Trophoblast cell (in vitro differentiated cells and primary cell): ENCODE measurements at regions not wholly inside any gene's neighbourhood (a gene's known extent, or its start where the extent isn't known, plus 50 kb on each side); places are given as distances from the start of the nearest gene placed in this dataset.

Source experiments
- DNase-seq, 2 donors: peaks; one replicate each; pipeline ENCODE4 v3.0.0-alpha.2; 2016
- H2AFZ ChIP-seq: 2 replicates; pipeline ENCODE4 v1.6.1; 2013; ENCODE audit warnings: low read length, moderate library complexity, mild to moderate bottlenecking; ENCODE audit not compliant: insufficient read depth, poor library complexity
- H2AK5ac ChIP-seq: 2 replicates; pipeline ENCODE4 v1.6.1; 2013; ENCODE audit warnings: mild to moderate bottlenecking, low read length
- H2BK120ac ChIP-seq: 2 replicates; pipeline ENCODE4 v1.6.1; 2013; ENCODE audit warnings: low read length, mild to moderate bottlenecking, moderate library complexity; ENCODE audit not compliant: insufficient read depth, poor library complexity
- H2BK12ac ChIP-seq: 2 replicates; pipeline ENCODE4 v1.6.1; 2013; ENCODE audit warnings: mild to moderate bottlenecking, low read length, moderate library complexity
- H2BK5ac ChIP-seq: 2 replicates; pipeline ENCODE4 v1.6.1; 2013; ENCODE audit warnings: low read length, low read depth, moderate library complexity, mild to moderate bottlenecking; ENCODE audit not compliant: poor library complexity
- H3K14ac ChIP-seq: 2 replicates; pipeline ENCODE4 v1.6.1; 2013; ENCODE audit warnings: mild to moderate bottlenecking, low read length
- H3K18ac ChIP-seq: 2 replicates; pipeline ENCODE4 v1.6.1; 2013; ENCODE audit warnings: mild to moderate bottlenecking, low read length
- H3K23ac ChIP-seq: 2 replicates; pipeline ENCODE4 v1.6.1; 2013; ENCODE audit warnings: low read length
- H3K27ac ChIP-seq: 2 replicates; pipeline ENCODE4 v1.5.1; 2013; ENCODE audit warnings: low read depth, mild to moderate bottlenecking, inconsistent platforms, low read length, moderate library complexity
- H3K27me3 ChIP-seq: 2 replicates; pipeline ENCODE4 v1.6.1; 2013; ENCODE audit warnings: inconsistent platforms, mild to moderate bottlenecking, low read length, moderate library complexity; ENCODE audit not compliant: insufficient read depth
- H3K36me3 ChIP-seq, 2 experiments: 1 replicate in 1 of 2; 2 replicates in 1 of 2; pipeline ENCODE4 v1.6.1; 2013; ENCODE audit warnings: low read length in 2 of 2, mild to moderate bottlenecking in 2 of 2, moderate library complexity in 1 of 2; ENCODE audit not compliant: insufficient read depth in 2 of 2, control insufficient read depth in 1 of 2
- H3K4ac ChIP-seq: 2 replicates; pipeline ENCODE4 v1.6.1; 2013; ENCODE audit warnings: low read depth, mild to moderate bottlenecking, low read length, moderate library complexity
- H3K4me1 ChIP-seq, 2 experiments: 1 replicate in 1 of 2; 2 replicates in 1 of 2; pipeline ENCODE4 v1.6.1; 2013; ENCODE audit warnings: low read length in 2 of 2, mild to moderate bottlenecking in 2 of 2, moderate library complexity in 1 of 2; ENCODE audit not compliant: insufficient read depth in 2 of 2, control insufficient read depth in 1 of 2
- H3K4me2 ChIP-seq: 2 replicates; pipeline ENCODE4 v1.6.1; 2013; ENCODE audit warnings: inconsistent platforms, mild to moderate bottlenecking, low read length, moderate library complexity
- H3K4me3 ChIP-seq: 2 replicates; pipeline ENCODE4 v1.5.1; 2013; ENCODE audit warnings: mild to moderate bottlenecking, low read depth, low read length, inconsistent platforms
- H3K79me1 ChIP-seq: one replicate; pipeline ENCODE4 v1.6.1; 2013; ENCODE audit warnings: low read length
- H3K79me2 ChIP-seq: 2 replicates; pipeline ENCODE4 v1.6.1; 2013; ENCODE audit warnings: low read length, mild to moderate bottlenecking; ENCODE audit not compliant: control insufficient read depth, insufficient read depth, poor library complexity
- H3K9ac ChIP-seq: 2 replicates; pipeline ENCODE4 v1.6.1; 2013; ENCODE audit warnings: mild to moderate bottlenecking, low read length
- H3K9me3 ChIP-seq: 2 replicates; pipeline ENCODE4 v1.6.1; 2013; ENCODE audit warnings: low read depth, mild to moderate bottlenecking, control low read depth, inconsistent platforms, low read length; ENCODE audit not compliant: insufficient read depth
- H4K12ac ChIP-seq: 2 replicates; pipeline ENCODE4 v1.6.1; 2013; ENCODE audit warnings: low read depth, mild to moderate bottlenecking, low read length, moderate library complexity
- H4K8ac ChIP-seq: 2 replicates; pipeline ENCODE4 v1.6.1; 2013; ENCODE audit warnings: low read depth, mild to moderate bottlenecking, low read length, moderate library complexity
- H4K91ac ChIP-seq: one replicate; pipeline ENCODE4 v1.6.1; 2013; ENCODE audit warnings: low read depth, mild to moderate bottlenecking, low read length, moderate library complexity
- WGBS: extraction: QIAGEN DNeasy Blood & Tissue Kit; methylation state at CpG from one replicate; pipeline ENCODE4 v1.1.7; 2013; ENCODE audit warnings: missing lambda C conversion rate; ENCODE audit not compliant: insufficient read length, insufficient coverage; ENCODE audit errors: extremely low coverage; 5-methylcytosine and 5-hydroxymethylcytosine counted together

- H4K12ac ChIP-seq: no peak overlapping the region
- no peak overlapping the region for H4K91ac ChIP-seq
- no peaks in the 10 kb centered on the region for H3K36me3 ChIP-seq
- H2BK12ac ChIP-seq: no peak overlapping the region
- no CpG with 5 or more reads among the region's 4 CpGs for WGBS
- H3K4me3 ChIP-seq: no peak overlapping the region
- H3K79me1 ChIP-seq: peaks cover 2% of the 10 kb centered on the region
- no peak overlapping the region for H2AFZ ChIP-seq
- H3K27me3 ChIP-seq: no peaks in the 10 kb centered on the region
- no peak overlapping the region for H3K27ac ChIP-seq
- H4K8ac ChIP-seq: no peak overlapping the region
- H3K4ac ChIP-seq: no peak overlapping the region
- no peak overlapping the region for H3K23ac ChIP-seq
- H3K79me2 ChIP-seq: no peaks in the 10 kb centered on the region
- no peak overlapping the region for H3K14ac ChIP-seq
- H3K4me1 ChIP-seq: no peaks in the 10 kb centered on the region
- no peak for DNase-seq
- no peak overlapping the region for H2BK120ac ChIP-seq
- H3K9ac ChIP-seq: no peak overlapping the region
- no peak overlapping the region for H3K4me2 ChIP-seq
- no peaks in the 10 kb centered on the region for H3K9me3 ChIP-seq
- no peak overlapping the region for H2BK5ac ChIP-seq
- H2AK5ac ChIP-seq: no peak overlapping the region
- no peak overlapping the region for H3K18ac ChIP-seq
These were observed 444.9 kb downstream of the PCDH20 start for GRCh38 chr13:60970736-60971135.

- Histone ChIP-seq H3K36me3 (no peaks in the 10 kb centered on the region), H3K4ac (no peak overlapping the region), H3K18ac (no peak overlapping the region), H3K79me1 (peaks cover 2% of the 10 kb centered on the region), H2AFZ (no peak overlapping the region), H2BK12ac (no peak overlapping the region), H3K14ac (no peak overlapping the region), H2BK120ac (no peak overlapping the region), H4K12ac (no peak overlapping the region), H2BK5ac (no peak overlapping the region), H4K8ac (no peak overlapping the region), H3K27ac (no peak overlapping the region), H3K4me3 (no peak overlapping the region), H3K27me3 (no peaks in the 10 kb centered on the region), H3K79me2 (no peaks in the 10 kb centered on the region), H3K9me3 (no peaks in the 10 kb centered on the region), H2AK5ac (no peak overlapping the region), H4K91ac (no peak overlapping the region), H3K9ac (no peak overlapping the region), H3K4me1 (no peaks in the 10 kb centered on the region), H3K23ac (no peak overlapping the region), H3K4me2 (no peak overlapping the region)
- WGBS: no CpG with 5 or more reads among the region's 2 CpGs
- DNase-seq: no peak
These were observed 446.0 kb downstream of the PCDH20 start for GRCh38 chr13:60969656-60970055.

- H4K91ac ChIP-seq: no peak overlapping the region
- H3K9ac ChIP-seq: no peak overlapping the region
- no peak overlapping the region for H4K8ac ChIP-seq
- no peak overlapping the region for H2BK120ac ChIP-seq
- H2BK5ac ChIP-seq: no peak overlapping the region
- H3K4ac ChIP-seq: no peak overlapping the region
- no peaks in the 10 kb centered on the region for H3K36me3 ChIP-seq
- H3K79me1 ChIP-seq: no peaks in the 10 kb centered on the region
- H3K27me3 ChIP-seq: no peaks in the 10 kb centered on the region
- H2AFZ ChIP-seq: no peak overlapping the region
- H3K79me2 ChIP-seq: no peaks in the 10 kb centered on the region
- H3K9me3 ChIP-seq: no peaks in the 10 kb centered on the region
- no peak overlapping the region for H3K14ac ChIP-seq
- no peaks in the 10 kb centered on the region for H3K4me1 ChIP-seq
- no peak overlapping the region for H2AK5ac ChIP-seq
- no peak overlapping the region for H3K27ac ChIP-seq
- no peak overlapping the region for H3K4me3 ChIP-seq
- DNase-seq: no peak
- no peak overlapping the region for H3K4me2 ChIP-seq
- WGBS: no CpG with 5 or more reads among the region's 2 CpGs
- no peak overlapping the region for H3K23ac ChIP-seq
- H4K12ac ChIP-seq: no peak overlapping the region
- H3K18ac ChIP-seq: no peak overlapping the region
- no peak overlapping the region for H2BK12ac ChIP-seq
These were observed 456.2 kb downstream of the PCDH20 start for GRCh38 chr13:60959427-60959826.

GRCh38 chr13:60957816-60958215 is 457.8 kb downstream of the PCDH20 start:
- H3K27ac ChIP-seq: no peak overlapping the region
- H3K4me3 ChIP-seq: no peak overlapping the region
- H3K18ac ChIP-seq: no peak overlapping the region
- no peak overlapping the region for H3K4ac ChIP-seq
- no peak overlapping the region for H4K8ac ChIP-seq
- no CpG with 5 or more reads among the region's 1 CpG for WGBS
- no peak overlapping the region for H2BK12ac ChIP-seq
- H3K23ac ChIP-seq: no peak overlapping the region
- DNase-seq: no peak
- no peaks in the 10 kb centered on the region for H3K27me3 ChIP-seq
- no peak overlapping the region for H2BK5ac ChIP-seq
- H2BK120ac ChIP-seq: no peak overlapping the region
- no peak overlapping the region for H3K4me2 ChIP-seq
- H3K79me2 ChIP-seq: no peaks in the 10 kb centered on the region
- H3K14ac ChIP-seq: no peak overlapping the region
- H3K4me1 ChIP-seq: no peaks in the 10 kb centered on the region
- H4K91ac ChIP-seq: no peak overlapping the region
- H3K9me3 ChIP-seq: no peaks in the 10 kb centered on the region
- no peaks in the 10 kb centered on the region for H3K36me3 ChIP-seq
- no peak overlapping the region for H2AFZ ChIP-seq
- no peak overlapping the region for H2AK5ac ChIP-seq
- no peak overlapping the region for H3K9ac ChIP-seq
- H3K79me1 ChIP-seq: no peaks in the 10 kb centered on the region
- H4K12ac ChIP-seq: no peak overlapping the region
